Smooth muscle cell (in vitro differentiated cells): ENCODE measurements at regions not wholly inside any gene's neighbourhood (a gene's known extent, or its start where the extent isn't known, plus 50 kb on each side); places are given as distances from the start of the nearest gene placed in this dataset.

Source experiments
- DNase-seq: peaks from one replicate; lab custom pipeline; 2025; ENCODE audit not compliant: unreplicated experiment; lab: John Stamatoyannopoulos, UW
- H2AFZ ChIP-seq: fragments of 200-600 bp; sonication (generic); 2 replicates; pipeline ENCODE4 v1.6.0; 2016; ENCODE audit warnings: antibody characterized with exemption, low read depth, mild to moderate bottlenecking
- H3F3A ChIP-seq: fragments of 200-600 bp; sonication (generic); 2 replicates; pipeline ENCODE4 v1.6.0; 2017; ENCODE audit warnings: antibody characterized with exemption, low read depth
- H3K27ac ChIP-seq: fragments of 200-600 bp; sonication (generic); 2 replicates; pipeline ENCODE4 v1.5.1; 2016; ENCODE audit warnings: low read depth, mild to moderate bottlenecking
- H3K27me3 ChIP-seq: fragments of 200-600 bp; sonication (generic); 2 replicates; pipeline ENCODE4 v1.6.1; 2016; ENCODE audit warnings: low read depth, mild to moderate bottlenecking
- H3K36me3 ChIP-seq: fragments of 200-600 bp; sonication (generic); 2 replicates; pipeline ENCODE4 v1.5.1; 2016; ENCODE audit warnings: low read depth
- H3K4me1 ChIP-seq: fragments of 200-600 bp; sonication (generic); 2 replicates; pipeline ENCODE4 v1.5.1; 2016; ENCODE audit warnings: low read depth
- H3K4me2 ChIP-seq: fragments of 200-600 bp; sonication (generic); 2 replicates; pipeline ENCODE4 v1.6.0; 2016; ENCODE audit warnings: mild to moderate bottlenecking
- H3K4me3 ChIP-seq: fragments of 200-600 bp; sonication (generic); 2 replicates; pipeline ENCODE4 v1.5.1; 2016; ENCODE audit warnings: mild to moderate bottlenecking
- H3K79me2 ChIP-seq: fragments of 200-600 bp; sonication (generic); 2 replicates; pipeline ENCODE4 v1.6.0; 2016; ENCODE audit warnings: low read depth, mild to moderate bottlenecking
- H3K9ac ChIP-seq: fragments of 200-600 bp; sonication (generic); 2 replicates; pipeline ENCODE4 v1.6.0; 2016; ENCODE audit warnings: low read depth
- H3K9me3 ChIP-seq: fragments of 200-600 bp; sonication (generic); replicated peaks from 2 replicates; pipeline ENCODE4 v1.5.1; 2016; ENCODE audit warnings: low read depth
- H4K20me1 ChIP-seq: fragments of 200-600 bp; sonication (generic); 2 replicates; pipeline ENCODE4 v1.6.0; 2016; ENCODE audit warnings: low read depth
- CTCF ChIP-seq: fragments of 200-600 bp; sonication (generic); IDR thresholded peaks from 2 replicates; pipeline ENCODE4 v1.5.1; 2017; ENCODE audit warnings: borderline replicate concordance, mild to moderate bottlenecking, antibody characterized with exemption; ENCODE audit not compliant: insufficient read depth, poor library complexity, severe bottlenecking
- WGBS: methylation state at CpG from one replicate; pipeline ENCODE4 v1.1.7; 2016; ENCODE audit warnings: low lambda C conversion rate; 5-methylcytosine and 5-hydroxymethylcytosine counted together

GRCh38 chr6:54037277-54037779 is 73.9 kb upstream of the MLIP start:
- Histone ChIP-seq H3K36me3 (no peaks in the 10 kb centered on the region), H3K79me2 (no peaks in the 10 kb centered on the region), H4K20me1 (no peaks in the 10 kb centered on the region), H3F3A (no peaks in the 10 kb centered on the region), H3K27ac (no peak overlapping the region), H3K4me1 (peaks cover 4% of the 10 kb centered on the region), H2AFZ (peak overlapping the region; percentile 44), H3K4me3 (no peak overlapping the region), H3K4me2 (peak overlapping the region; percentile 44), H3K9ac (no peak overlapping the region), H3K27me3 (no peaks in the 10 kb centered on the region), H3K9me3 (no peaks in the 10 kb centered on the region)
- no peak for DNase-seq
- no peak for TF ChIP-seq CTCF

- Histone ChIP-seq H3K4me1 (peaks cover 4% of the 10 kb centered on the region), H3K9ac (no peak overlapping the region), H3K79me2 (no peaks in the 10 kb centered on the region), H3K27ac (no peak overlapping the region), H3F3A (no peaks in the 10 kb centered on the region), H3K4me2 (no peak overlapping the region), H2AFZ (no peak overlapping the region), H4K20me1 (no peaks in the 10 kb centered on the region), H3K9me3 (no peaks in the 10 kb centered on the region), H3K4me3 (no peak overlapping the region), H3K27me3 (no peaks in the 10 kb centered on the region), H3K36me3 (no peaks in the 10 kb centered on the region)
- no peak for DNase-seq
- no peak for TF ChIP-seq CTCF
These were observed 70.7 kb upstream of the MLIP start for GRCh38 chr6:54040545-54040944.

- Histone ChIP-seq H3K9ac (no peak overlapping the region), H3K79me2 (no peaks in the 10 kb centered on the region), H3K27me3 (no peaks in the 10 kb centered on the region), H4K20me1 (no peaks in the 10 kb centered on the region), H3K27ac (no peak overlapping the region), H3K36me3 (no peaks in the 10 kb centered on the region), H3K4me1 (peaks cover 4% of the 10 kb centered on the region), H3K9me3 (no peaks in the 10 kb centered on the region), H3K4me3 (no peak overlapping the region), H3K4me2 (no peak overlapping the region), H2AFZ (no peak overlapping the region), H3F3A (no peaks in the 10 kb centered on the region)
- no peak for TF ChIP-seq CTCF
- WGBS, result 94% methylated on average over 2 of the region's 2 CpGs
- no peak for DNase-seq
These were observed 70.0 kb upstream of the MLIP start for GRCh38 chr6:54041239-54041638.

GRCh38 chr6:54043360-54043759 is 67.9 kb upstream of the MLIP start:
- Histone ChIP-seq H3K9me3 (no peaks in the 10 kb centered on the region), H4K20me1 (no peaks in the 10 kb centered on the region), H3K27me3 (peaks cover 4% of the 10 kb centered on the region), H3K4me3 (no peak overlapping the region), H3K4me1 (no peaks in the 10 kb centered on the region), H3K79me2 (no peaks in the 10 kb centered on the region), H3K36me3 (no peaks in the 10 kb centered on the region), H3F3A (no peaks in the 10 kb centered on the region), H2AFZ (no peak overlapping the region), H3K4me2 (no peak overlapping the region), H3K9ac (no peak overlapping the region), H3K27ac (no peak overlapping the region)
- no peak for DNase-seq
- WGBS, result 86% methylated on average over 3 of the region's 3 CpGs
- TF ChIP-seq CTCF, result no peak
